ENCODE measurements at regions not wholly inside any gene's neighbourhood (a gene's known extent, or its start where the extent isn't known, plus 50 kb on each side); places are given as distances from the start of the nearest gene placed in this dataset.

DNA sequence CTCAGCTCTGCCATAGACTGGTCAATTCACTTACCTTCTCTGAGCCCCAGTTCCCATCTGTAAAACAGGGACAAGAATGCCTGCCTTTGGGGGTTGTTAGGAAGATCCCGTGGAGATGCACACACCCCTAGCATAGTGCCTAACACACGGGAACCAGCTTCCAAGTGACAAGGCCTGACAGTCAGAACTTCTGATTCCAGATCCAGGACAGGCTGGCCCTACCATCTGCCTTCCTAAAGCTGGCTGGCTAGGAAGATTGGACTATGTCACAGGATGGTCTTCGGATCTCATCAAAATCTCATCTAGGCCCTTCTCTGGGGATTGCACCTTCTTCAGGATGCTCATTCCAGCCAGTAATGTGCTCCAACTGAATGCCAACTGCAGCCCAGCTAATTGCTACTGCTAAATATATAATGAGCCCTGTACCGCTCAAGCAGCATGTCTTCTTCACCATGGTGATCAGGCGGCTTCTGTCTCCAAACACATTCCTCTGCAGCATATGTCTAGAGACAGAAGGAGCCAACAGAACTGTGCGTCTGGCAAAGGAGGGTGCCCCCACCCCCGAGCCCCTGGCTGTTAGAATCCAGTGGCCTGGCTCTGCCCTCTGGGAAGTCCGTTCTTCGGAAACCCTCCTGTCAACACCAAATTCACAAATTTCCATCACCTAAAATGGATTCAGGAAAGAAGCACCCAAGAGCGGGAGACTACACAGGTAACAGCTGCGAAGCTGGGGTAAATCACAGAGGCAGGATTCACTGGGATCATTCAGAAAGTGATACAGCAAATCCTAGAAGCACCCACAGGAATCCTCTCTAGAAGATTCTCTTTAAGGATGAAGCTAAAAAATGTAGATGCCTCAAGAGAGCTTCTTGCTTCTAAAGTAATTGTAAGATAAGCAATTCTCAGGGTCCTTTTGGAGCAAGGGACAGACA lies 142.1 kb upstream of the EEPD1 start:
- H3K4me3 ChIP-seq, result no peak overlapping the region
- WGBS, 2 donors, result 66 to 79% methylated on average over 8 to 11 of the region's 11 CpGs
- H3K4me1 ChIP-seq, result peaks cover 0 to 5% (median 0%) of the 10 kb centered on the region in 4 donors
- no peak for DNase-seq
- TF ChIP-seq, protein P1, sequence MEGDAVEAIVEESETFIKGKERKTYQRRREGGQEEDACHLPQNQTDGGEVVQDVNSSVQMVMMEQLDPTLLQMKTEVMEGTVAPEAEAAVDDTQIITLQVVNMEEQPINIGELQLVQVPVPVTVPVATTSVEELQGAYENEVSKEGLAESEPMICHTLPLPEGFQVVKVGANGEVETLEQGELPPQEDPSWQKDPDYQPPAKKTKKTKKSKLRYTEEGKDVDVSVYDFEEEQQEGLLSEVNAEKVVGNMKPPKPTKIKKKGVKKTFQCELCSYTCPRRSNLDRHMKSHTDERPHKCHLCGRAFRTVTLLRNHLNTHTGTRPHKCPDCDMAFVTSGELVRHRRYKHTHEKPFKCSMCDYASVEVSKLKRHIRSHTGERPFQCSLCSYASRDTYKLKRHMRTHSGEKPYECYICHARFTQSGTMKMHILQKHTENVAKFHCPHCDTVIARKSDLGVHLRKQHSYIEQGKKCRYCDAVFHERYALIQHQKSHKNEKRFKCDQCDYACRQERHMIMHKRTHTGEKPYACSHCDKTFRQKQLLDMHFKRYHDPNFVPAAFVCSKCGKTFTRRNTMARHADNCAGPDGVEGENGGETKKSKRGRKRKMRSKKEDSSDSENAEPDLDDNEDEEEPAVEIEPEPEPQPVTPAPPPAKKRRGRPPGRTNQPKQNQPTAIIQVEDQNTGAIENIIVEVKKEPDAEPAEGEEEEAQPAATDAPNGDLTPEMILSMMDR (IDR thresholded peaks at IDR 0.05), result no peak
- TF ChIP-seq POLR2AphosphoS5 (IDR thresholded peaks at IDR 0.05), result no peak
- TF ChIP-seq EP300 (IDR thresholded peaks at IDR 0.05), result no peak
- TF ChIP-seq POLR2A (IDR thresholded peaks at IDR 0.05), result no peak
- no peak overlapping the region for H3K27ac ChIP-seq
- H3K27me3 ChIP-seq, result no peaks in the 10 kb centered on the region
- H3K9me3 ChIP-seq, result no peaks in the 10 kb centered on the region
- H3K36me3 ChIP-seq, result no peaks in the 10 kb centered on the region
- ATAC-seq (ENCODE audit: low FRiP score in 2 of 2), result no peak

DNA sequence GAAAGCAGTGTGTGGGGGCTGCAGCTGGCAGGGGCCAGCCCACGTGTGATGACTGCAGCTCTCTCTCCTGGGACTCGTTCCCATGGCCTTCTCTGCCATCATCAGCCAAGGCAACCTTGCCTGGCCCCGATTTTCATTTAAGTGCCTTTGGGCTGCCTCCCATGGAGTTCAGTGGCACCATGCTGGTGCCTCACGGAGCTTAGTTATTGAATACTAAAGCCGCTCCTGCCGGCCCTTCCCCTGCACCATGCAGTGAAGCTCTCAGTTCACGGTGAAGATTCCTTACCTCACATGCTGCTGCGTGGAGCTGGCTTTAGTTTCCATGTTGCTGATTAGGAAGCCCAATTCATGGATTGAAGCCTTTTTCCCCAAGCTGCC lies 141.5 kb upstream of the EEPD1 start:
- no peak for ATAC-seq (ENCODE audit: low FRiP score in 2 of 2)
- Histone ChIP-seq H3K4me3 (no peak overlapping the region), H3K4me1 (peaks cover 0 to 2% (median 0%) of the 10 kb centered on the region in 4 donors), H3K27ac (no peak overlapping the region), H3K9me3 (no peaks in the 10 kb centered on the region), H3K27me3 (no peaks in the 10 kb centered on the region), H3K36me3 (no peaks in the 10 kb centered on the region)
- TF ChIP-seq POLR2AphosphoS5 (IDR thresholded peaks at IDR 0.05) (no peak), EP300 (IDR thresholded peaks at IDR 0.05) (no peak), POLR2A (IDR thresholded peaks at IDR 0.05) (no peak)
- TF ChIP-seq, protein P1 (IDR thresholded peaks at IDR 0.05), result no peak
- 62 to 67% methylated on average over 2 to 8 of the region's 8 CpGs for WGBS, 2 donors
- no peak for DNase-seq

DNA sequence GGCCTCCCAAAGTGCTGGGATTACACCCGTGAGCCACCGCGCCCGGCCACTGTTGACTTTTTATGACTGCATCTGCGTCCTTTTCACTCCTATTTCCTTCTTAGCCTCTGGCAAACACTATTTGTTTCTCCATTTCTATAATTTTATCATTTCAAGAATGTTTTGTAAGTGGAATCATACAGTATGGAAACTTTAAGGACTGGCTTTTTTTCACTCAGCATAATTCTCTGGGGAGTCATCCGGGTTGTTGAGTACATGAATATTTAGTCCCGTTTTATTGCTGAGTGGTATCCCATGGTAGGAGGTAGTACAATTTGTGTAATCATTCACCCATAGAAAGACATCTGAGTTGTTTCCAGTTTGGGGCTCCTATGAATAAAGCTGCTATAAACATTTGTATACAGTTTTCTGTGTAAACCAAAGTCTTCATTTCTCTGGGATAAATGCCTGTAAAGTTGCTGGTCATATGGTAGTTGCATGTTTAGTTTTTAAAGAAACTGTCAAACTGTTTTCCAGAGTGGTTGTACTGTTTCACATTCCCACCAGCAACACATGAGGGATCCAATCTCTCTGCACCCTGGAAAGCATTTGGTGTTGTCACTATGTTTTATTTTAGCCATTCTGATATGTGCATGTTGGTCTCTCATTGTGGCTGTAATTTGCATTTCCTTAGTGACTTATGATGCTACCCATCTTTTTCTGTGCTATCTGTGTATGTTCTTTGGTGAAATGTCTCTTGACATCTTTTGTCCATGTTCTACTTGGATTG lies 139.6 kb upstream of the EEPD1 start:
- H3K27ac ChIP-seq, result no peak overlapping the region
- H3K27me3 ChIP-seq, result no peaks in the 10 kb centered on the region
- no peaks in the 10 kb centered on the region for H3K9me3 ChIP-seq
- WGBS, 2 donors, result 95% methylated on average over 7 of the region's 7 CpGs
- no peak overlapping the region for H3K4me3 ChIP-seq
- TF ChIP-seq EP300 (IDR thresholded peaks at IDR 0.05) (no peak), POLR2A (IDR thresholded peaks at IDR 0.05) (no peak)
- TF ChIP-seq, protein P1 (IDR thresholded peaks at IDR 0.05), result no peak
- ATAC-seq (ENCODE audit: low FRiP score in 2 of 2) (no peak), DNase-seq (no peak)
- no peaks in the 10 kb centered on the region for H3K4me1 ChIP-seq
- no peaks in the 10 kb centered on the region for H3K36me3 ChIP-seq

DNA sequence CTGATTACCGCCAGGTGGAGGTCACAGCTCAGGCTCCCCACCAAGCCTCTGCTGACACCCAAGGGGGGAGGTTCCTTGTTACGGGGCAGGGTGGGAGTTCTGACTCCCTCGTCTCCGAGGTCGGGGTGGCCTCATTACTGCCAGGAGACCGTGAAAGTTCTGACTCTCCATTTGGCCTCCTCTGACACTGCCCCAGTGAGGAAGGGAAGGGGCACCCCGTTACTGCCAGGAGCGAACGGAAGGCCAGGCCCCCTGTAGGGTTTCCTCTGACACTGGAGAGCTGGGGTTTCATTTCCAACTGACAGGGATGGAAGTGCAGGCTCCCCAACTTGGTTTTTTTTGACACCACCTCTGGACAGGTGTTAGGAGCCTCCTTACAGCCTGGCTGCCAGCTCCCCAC lies 138.1 kb upstream of the EEPD1 start:
- Histone ChIP-seq H3K4me1 (no peaks in the 10 kb centered on the region), H3K27me3 (no peaks in the 10 kb centered on the region), H3K9me3 (no peaks in the 10 kb centered on the region), H3K36me3 (no peaks in the 10 kb centered on the region), H3K27ac (no peak overlapping the region), H3K4me3 (no peak overlapping the region)
- TF ChIP-seq, protein P1 (IDR thresholded peaks at IDR 0.05), result no peak
- TF ChIP-seq EP300 (IDR thresholded peaks at IDR 0.05), result no peak
- TF ChIP-seq POLR2A (IDR thresholded peaks at IDR 0.05), result no peak
- no peak for TF ChIP-seq POLR2AphosphoS5 (IDR thresholded peaks at IDR 0.05)
- DNase-seq (no peak), ATAC-seq (ENCODE audit: low FRiP score in 2 of 2) (no peak)
- WGBS, 2 donors, result 94% methylated on average over 9 of the region's 9 CpGs; no CpG with 5 or more reads in 1 of the 2 donors

Data from upper lobe of left lung (tissue), 6 donors.